ENCODE measurements at regions not wholly inside any gene's neighbourhood (a gene's known extent, or its start where the extent isn't known, plus 50 kb on each side); places are given as distances from the start of the nearest gene placed in this dataset.
"Not testable (repeated sequence)": the region's sequence is repeated elsewhere in the genome, so short reads cannot be mapped to it uniquely, and the experiment has no call there.

GRCh38 chrX:13188731-13189309, 131.0 kb downstream of the ATXN3L start:
- DNase-seq (ENCODE audit: low spot score) = no peak
- no peak for TF ChIP-seq CTCF (IDR thresholded peaks at IDR 0.05)
- no peak for ATAC-seq (ENCODE audit: low FRiP score)

DNA sequence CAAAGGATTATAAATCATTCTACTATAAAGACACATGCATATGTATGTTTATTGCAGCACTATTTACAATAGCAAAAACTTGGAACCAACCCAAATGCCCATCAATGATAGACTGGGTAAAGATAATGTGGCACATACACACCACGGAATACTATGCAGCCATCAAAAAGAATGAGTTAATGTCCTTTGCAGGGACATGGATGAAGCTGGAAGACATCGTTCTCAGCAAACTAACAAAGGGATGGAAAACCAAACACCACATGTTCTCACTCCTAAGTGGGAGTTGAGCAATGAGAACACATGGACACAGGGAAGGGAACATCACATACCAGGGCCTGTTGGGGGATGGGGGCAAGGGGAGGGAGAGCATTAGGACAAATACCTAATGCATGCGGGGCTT, 133.2 kb downstream of the ATXN3L start:
- not testable (repeated sequence) for ATAC-seq (ENCODE audit: low FRiP score); DNase-seq (ENCODE audit: low spot score)

DNA sequence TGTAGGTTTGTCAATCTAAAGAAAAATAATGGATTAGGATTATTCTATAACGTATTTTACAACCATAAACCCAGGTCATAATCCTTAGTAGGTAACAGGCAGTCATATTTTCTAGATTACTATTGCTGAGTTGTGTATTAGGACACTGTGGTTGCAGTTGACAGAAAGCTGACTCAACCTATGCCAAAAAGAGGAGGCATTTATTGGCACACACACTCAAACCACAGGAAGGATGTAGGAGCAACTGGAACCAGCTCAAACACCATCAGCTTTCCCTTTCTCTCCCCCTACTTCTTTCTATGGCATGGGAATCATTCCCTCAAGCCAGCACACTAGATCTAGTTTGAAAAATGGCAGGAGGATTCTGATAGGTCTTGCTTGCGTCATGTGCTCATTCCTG, 136.4 kb upstream of the FAM9C start:
- no peak for DNase-seq (ENCODE audit: low spot score)
- TF ChIP-seq CTCF (IDR thresholded peaks at IDR 0.05) = no peak
- ATAC-seq (ENCODE audit: low FRiP score) = no peak

GRCh38 chrX:13179586-13179985, 135.2 kb upstream of the FAM9C start:
- no peak for TF ChIP-seq CTCF (IDR thresholded peaks at IDR 0.05)
- ATAC-seq (ENCODE audit: low FRiP score) (no peak), DNase-seq (ENCODE audit: low spot score) (no peak)

DNA sequence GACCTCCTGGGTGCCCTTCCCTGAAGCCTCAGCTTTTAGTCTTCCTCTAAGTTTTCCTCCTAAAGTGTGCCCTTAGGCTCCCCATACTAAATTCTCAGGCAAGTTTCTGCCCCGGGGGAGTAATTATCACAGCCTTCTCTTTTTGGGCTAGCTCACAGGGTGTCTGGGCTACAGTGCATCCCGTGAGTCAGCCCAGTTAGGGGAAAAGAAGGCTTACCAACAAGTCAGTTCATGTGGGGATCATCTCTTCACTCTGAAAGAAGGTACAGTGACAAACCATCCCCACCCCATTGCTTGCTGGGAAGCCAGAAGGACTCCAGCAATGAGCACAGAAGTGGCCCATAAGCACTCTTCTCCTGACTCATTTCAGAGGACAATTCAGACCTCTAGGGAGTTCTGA, 134.7 kb upstream of the FAM9C start:
- no peak for DNase-seq (ENCODE audit: low spot score)
- no peak for ATAC-seq (ENCODE audit: low FRiP score)
- TF ChIP-seq CTCF (IDR thresholded peaks at IDR 0.05) = no peak

- ATAC-seq (ENCODE audit: low FRiP score) (no peak), DNase-seq (ENCODE audit: low spot score) (no peak)
- TF ChIP-seq CTCF (IDR thresholded peaks at IDR 0.05) = no peak
Observed at GRCh38 chrX:13177921-13178566, 133.6 kb upstream of the FAM9C start.

DNA sequence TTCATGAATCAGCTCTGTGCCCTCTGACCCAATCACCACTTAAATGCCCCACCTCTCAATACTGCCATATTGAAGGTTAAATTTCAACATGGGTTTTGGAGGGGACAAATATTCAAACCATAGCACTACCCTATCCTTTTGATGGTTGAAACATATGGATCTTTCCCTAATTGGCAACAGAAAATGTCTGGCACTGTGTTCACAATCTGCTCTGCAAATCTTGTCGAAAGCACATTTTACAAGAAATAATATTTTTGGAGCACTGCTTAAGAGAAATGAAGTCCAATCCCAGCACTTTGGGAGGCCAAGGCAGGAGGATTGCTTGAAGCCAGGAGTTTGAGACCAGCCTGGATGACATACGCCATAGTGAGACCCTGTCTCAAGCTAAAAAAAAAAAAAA, 130.6 kb upstream of the FAM9C start:
- DNase-seq (ENCODE audit: low spot score) = no peak
- no peak for TF ChIP-seq CTCF (IDR thresholded peaks at IDR 0.05)
- ATAC-seq (ENCODE audit: low FRiP score) = no peak
